Left renal pelvis (tissue), 4 donors: ENCODE measurements at regions not wholly inside any gene's neighbourhood (a gene's known extent, or its start where the extent isn't known, plus 50 kb on each side); places are given as distances from the start of the nearest gene placed in this dataset.
A peak's percentile ranks its signal among the peaks of the same experiment; 100 is the strongest.
"Not testable (repeated sequence)": the region's sequence is repeated elsewhere in the genome, so short reads cannot be mapped to it uniquely, and the experiment has no call there.

ENCODE experiments used
- DNase-seq, 4 donors: peaks; one replicate each; pipeline ENCODE4 v3.0.0-alpha.2; 2013; ENCODE audit warnings: low read depth in 4 of 4, low spot score in 3 of 4

DNA sequence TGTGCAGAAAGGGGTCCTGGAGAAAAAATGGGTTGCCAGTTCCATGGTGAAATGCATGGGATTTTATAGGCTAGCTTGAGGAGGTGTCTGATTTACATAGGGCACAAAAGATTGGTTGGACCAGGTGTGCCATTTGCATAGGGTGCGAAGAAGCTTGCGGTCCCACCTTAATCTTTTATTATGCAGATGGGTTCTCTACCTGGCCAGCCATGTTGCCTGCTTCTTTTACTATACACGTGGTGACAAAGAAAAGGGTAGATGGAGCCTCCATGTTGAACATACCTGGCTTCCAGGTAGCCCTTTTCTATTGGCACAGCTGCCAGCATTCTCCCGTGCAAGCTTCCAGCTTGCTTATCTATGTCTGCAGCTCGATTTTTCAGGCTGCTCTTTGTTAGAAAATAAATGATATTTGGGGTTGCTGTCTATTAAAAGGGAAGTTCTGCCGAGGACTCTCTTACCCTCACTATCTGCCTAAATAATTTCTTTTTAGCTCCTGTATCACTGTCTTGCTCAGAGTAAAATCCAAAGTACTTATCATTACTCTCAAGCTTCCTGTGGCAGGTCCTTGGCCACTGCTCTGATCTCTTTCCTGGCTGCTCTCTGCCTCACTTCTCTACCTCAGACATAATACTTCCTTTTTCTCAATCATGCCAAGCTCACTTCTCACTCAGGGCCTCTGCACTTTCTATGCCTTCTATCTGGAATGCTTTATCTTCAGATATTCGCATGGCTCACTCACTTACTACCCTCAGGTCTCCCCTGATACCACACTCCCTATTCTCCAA, 216.0 kb upstream of the DAAM1 start:
- no peak for DNase-seq

DNA sequence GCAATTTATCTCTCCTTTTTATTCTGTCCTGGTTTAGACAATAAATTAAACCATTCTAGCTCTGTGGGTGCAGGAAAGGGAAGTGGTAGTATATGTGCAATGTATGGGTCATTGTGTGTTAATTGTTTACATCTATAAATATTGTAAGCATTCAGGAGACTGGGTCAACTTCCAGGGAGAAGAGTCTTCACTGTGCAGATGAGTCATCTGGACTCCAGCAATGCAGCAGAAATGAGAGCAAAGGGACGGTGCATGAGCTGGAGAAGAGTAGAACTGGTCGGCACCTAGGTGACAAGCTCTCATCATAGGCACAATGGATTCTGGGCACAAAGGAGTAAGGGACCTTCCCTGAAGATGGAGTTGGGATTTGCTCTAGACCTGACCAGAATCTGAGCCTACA, 211.1 kb upstream of the DAAM1 start:
- no peak for DNase-seq

GRCh38 chr14:58978343-58978742, 210.1 kb upstream of the DAAM1 start:
- peak in 2 of 4 donors; percentile 24 to 57 for DNase-seq

- no peak for DNase-seq
Measured at GRCh38 chr14:58979325-58979724, 209.1 kb upstream of the DAAM1 start.

GRCh38 chr14:58981840-58982239, 206.6 kb upstream of the DAAM1 start:
- DNase-seq: no peak

GRCh38 chr14:58985786-58986185, 202.7 kb upstream of the DAAM1 start:
- no peak for DNase-seq

GRCh38 chr14:58987591-58987990, 200.9 kb upstream of the DAAM1 start:
- DNase-seq: no peak

DNA sequence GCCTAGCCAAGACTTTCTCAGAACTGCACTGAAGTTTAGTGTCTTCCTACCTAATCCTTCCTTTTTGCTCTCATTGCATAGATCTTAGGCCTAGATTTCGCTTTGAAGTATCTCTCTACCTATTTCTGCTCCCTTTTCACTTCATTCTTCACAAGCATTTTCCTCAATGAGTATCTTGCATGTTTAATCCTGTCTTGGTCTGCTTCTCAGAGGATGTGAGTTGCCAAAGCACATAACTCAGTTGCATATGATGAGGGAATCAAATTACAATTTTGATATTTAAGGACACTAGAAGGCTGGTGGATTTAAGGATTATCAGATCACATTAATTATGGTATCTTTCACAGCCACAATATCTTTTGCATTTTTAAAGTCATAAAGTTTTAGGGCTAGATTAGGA, 195.5 kb upstream of the DAAM1 start:
- no peak for DNase-seq

GRCh38 chr14:58994130-58994529, 194.3 kb upstream of the DAAM1 start:
- DNase-seq: no peak

DNA sequence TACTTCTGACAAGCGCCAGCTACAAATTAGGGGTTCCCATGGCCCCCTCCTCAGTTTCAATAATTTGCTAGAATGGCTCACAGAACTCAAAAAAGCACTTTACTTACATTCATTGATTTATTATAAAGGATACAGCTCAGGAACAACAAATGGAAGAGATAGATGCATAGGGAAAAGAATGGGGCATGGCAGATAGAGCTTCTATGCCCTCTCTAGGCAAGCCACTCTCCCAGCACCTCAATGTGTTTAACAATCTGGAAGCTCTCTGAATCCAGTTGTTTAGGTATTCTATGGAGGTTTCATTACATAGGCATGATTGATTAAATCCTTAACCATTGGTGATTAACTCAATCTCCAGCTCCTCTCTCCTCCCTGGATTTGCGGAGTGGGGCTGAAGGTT, 184.5 kb upstream of the DAAM1 start:
- no peak for DNase-seq

- not testable (repeated sequence) for DNase-seq
Measured at GRCh38 chr14:59006179-59006578, 182.3 kb upstream of the DAAM1 start.

GRCh38 chr14:59009967-59010366, 178.5 kb upstream of the DAAM1 start:
- DNase-seq: no peak

- DNase-seq: no peak
Measured at GRCh38 chr14:59013672-59014298, 174.7 kb upstream of the DAAM1 start.

- no peak for DNase-seq
Measured at GRCh38 chr14:59015482-59015881, 173.0 kb upstream of the DAAM1 start.

DNA sequence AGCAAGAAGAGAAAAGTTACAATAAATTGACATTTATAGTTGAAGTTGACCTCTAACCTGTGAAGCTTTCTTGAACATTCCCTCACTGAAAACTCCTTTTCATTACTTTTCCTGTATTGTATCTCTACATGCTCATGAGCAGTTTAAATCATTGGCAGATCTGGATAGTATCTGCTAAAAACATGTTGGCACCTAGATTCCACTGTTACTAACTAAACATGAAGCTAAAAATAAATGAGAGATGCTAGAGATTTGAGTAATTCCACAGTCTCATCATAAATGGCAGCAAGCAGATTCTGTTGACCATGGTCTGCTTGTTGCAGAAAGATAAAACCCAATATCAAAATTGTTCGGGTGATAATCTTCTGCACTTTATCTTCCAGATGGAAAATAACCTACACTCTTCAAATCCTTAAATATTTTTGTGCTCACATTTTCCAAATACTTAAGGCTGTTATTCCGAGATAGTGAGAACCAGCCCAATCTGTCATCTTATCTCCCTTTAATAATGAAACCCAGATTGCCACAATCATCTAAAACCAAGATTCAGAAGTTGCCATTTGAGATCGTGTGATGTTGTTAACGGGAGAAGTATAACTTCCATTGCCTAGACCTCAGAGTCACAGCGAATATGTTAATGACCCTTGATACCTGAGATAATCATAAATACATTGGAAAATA, 171.0 kb upstream of the DAAM1 start:
- DNase-seq: no peak

GRCh38 chr14:59018460-59018859, 170.0 kb upstream of the DAAM1 start:
- no peak for DNase-seq

- DNase-seq: no peak
Measured at GRCh38 chr14:59018978-59019377, 169.5 kb upstream of the DAAM1 start.

- no peak for DNase-seq
Measured at GRCh38 chr14:59020382-59020781, 168.1 kb upstream of the DAAM1 start.

GRCh38 chr14:59022144-59022543, 166.3 kb upstream of the DAAM1 start:
- DNase-seq: no peak

GRCh38 chr14:59026081-59026480, 162.4 kb upstream of the DAAM1 start:
- no peak for DNase-seq

- DNase-seq: not testable (repeated sequence)
Measured at GRCh38 chr14:59026640-59027039, 161.8 kb upstream of the DAAM1 start.
